ENCODE measurements at regions not wholly inside any gene's neighbourhood (a gene's known extent, or its start where the extent isn't known, plus 50 kb on each side); places are given as distances from the start of the nearest gene placed in this dataset.

DNA sequence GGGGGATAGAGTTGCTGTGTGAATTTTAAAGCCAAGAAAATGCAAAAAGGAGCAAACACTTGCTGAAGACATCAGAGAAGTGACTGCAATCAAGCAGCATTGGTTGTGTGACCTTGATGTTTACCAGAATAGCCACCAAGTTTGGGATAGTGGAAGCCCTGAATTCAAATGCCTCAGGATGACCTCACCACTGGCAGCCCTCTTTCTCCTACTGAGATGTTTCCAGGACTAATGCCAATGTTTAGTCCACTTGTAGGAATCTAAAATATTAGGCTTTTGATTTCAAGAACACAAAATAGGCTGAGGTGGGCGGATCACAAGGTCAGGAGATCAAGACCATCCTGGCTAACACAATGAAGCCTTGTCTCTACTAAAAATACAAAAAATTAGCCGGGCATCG is 112.2 kb upstream of the NUDT12 start:
- H3K4me3 ChIP-seq (ENCODE audit: control insufficient read depth in 2 of 3, extremely low read depth in 1 of 3, insufficient read depth in 2 of 3, low read depth in 1 of 3, low read length in 3 of 3) = no peak overlapping the region
- dilution Hi-C loops (cut with MboI; ENCODE audit: extremely low pct_ligation_motif_present, low sequenced_read_pairs) = no loop called here

GRCh38 chr5:103674251-103674650 is 111.7 kb upstream of the NUDT12 start:
- H3K36me3 ChIP-seq (ENCODE audit: control insufficient read depth in 2 of 2, extremely low read depth in 1 of 2, insufficient read depth in 2 of 2, low read length in 2 of 2) = no peaks in the 10 kb centered on the region
- FAIRE-seq = no peak
- H3K4me2 ChIP-seq (ENCODE audit: control insufficient read depth, extremely low read depth, insufficient read depth, low read depth, low read length) = no peak overlapping the region
- dilution Hi-C loops (cut with MboI; ENCODE audit: extremely low pct_ligation_motif_present, low sequenced_read_pairs) = no loop called here
- no peaks in the 10 kb centered on the region for H4K20me1 ChIP-seq (ENCODE audit: control insufficient read depth, extremely low read depth, insufficient read depth, low read length)
- TF ChIP-seq CTCF (optimal IDR thresholded peaks at IDR 0.05 in 1 of 3, IDR thresholded peaks at IDR 0.05 in 1 of 3, conservative IDR thresholded peaks at IDR 0.05 in 1 of 3; ENCODE audit: extremely low read depth in 1 of 3, insufficient read depth in 2 of 3, low read length in 3 of 3) (no peak), EZH2 (IDR thresholded peaks at IDR 0.05; ENCODE audit: low read length) (no peak)
- DNase-seq (ENCODE audit: low read depth, low spot score) = no peak
- no peaks in the 10 kb centered on the region for H3K4me1 ChIP-seq (ENCODE audit: control insufficient read depth, extremely low read depth, insufficient read depth, low read length)
- H3K27ac ChIP-seq (ENCODE audit: control insufficient read depth, insufficient read depth, low read length) = no peak overlapping the region
- H3K4me3 ChIP-seq (ENCODE audit: control insufficient read depth in 2 of 3, extremely low read depth in 1 of 3, insufficient read depth in 2 of 3, low read depth in 1 of 3, low read length in 3 of 3) = no peak overlapping the region
- no peaks in the 10 kb centered on the region for H3K79me2 ChIP-seq (ENCODE audit: control insufficient read depth, insufficient read depth, low read length)
- H3K9me3 ChIP-seq (ENCODE audit: control insufficient read depth, low read depth, low read length) = no peaks in the 10 kb centered on the region
- no peaks in the 10 kb centered on the region for H3K27me3 ChIP-seq (ENCODE audit: control insufficient read depth, extremely low read depth, insufficient read depth, low read length)
- no peak overlapping the region for H3K9ac ChIP-seq (ENCODE audit: control insufficient read depth, extremely low read depth, insufficient read depth, low read length)
- H2AFZ ChIP-seq (ENCODE audit: control insufficient read depth, low read length) = no peak overlapping the region
- no peaks in the 10 kb centered on the region for H3K9me1 ChIP-seq (ENCODE audit: control insufficient read depth, extremely low read depth, insufficient read depth, low read length)

More for the DNA sequence above, 112.2 kb upstream of the NUDT12 start:
- Histone ChIP-seq H3K79me2 (ENCODE audit: control insufficient read depth, insufficient read depth, low read length) (no peaks in the 10 kb centered on the region), H3K27ac (ENCODE audit: control insufficient read depth, insufficient read depth, low read length) (no peak overlapping the region), H3K9me3 (ENCODE audit: control insufficient read depth, low read depth, low read length) (no peaks in the 10 kb centered on the region), H3K9me1 (ENCODE audit: control insufficient read depth, extremely low read depth, insufficient read depth, low read length) (no peaks in the 10 kb centered on the region), H3K27me3 (ENCODE audit: control insufficient read depth, extremely low read depth, insufficient read depth, low read length) (no peaks in the 10 kb centered on the region), H3K9ac (ENCODE audit: control insufficient read depth, extremely low read depth, insufficient read depth, low read length) (no peak overlapping the region), H4K20me1 (ENCODE audit: control insufficient read depth, extremely low read depth, insufficient read depth, low read length) (no peaks in the 10 kb centered on the region), H3K4me2 (ENCODE audit: control insufficient read depth, extremely low read depth, insufficient read depth, low read depth, low read length) (no peak overlapping the region), H3K4me1 (ENCODE audit: control insufficient read depth, extremely low read depth, insufficient read depth, low read length) (no peaks in the 10 kb centered on the region), H2AFZ (ENCODE audit: control insufficient read depth, low read length) (no peak overlapping the region), H3K36me3 (ENCODE audit: control insufficient read depth in 2 of 2, extremely low read depth in 1 of 2, insufficient read depth in 2 of 2, low read length in 2 of 2) (no peaks in the 10 kb centered on the region)
- no peak for TF ChIP-seq CTCF (optimal IDR thresholded peaks at IDR 0.05 in 1 of 3, IDR thresholded peaks at IDR 0.05 in 1 of 3, conservative IDR thresholded peaks at IDR 0.05 in 1 of 3; ENCODE audit: extremely low read depth in 1 of 3, insufficient read depth in 2 of 3, low read length in 3 of 3)
- no peak for TF ChIP-seq EZH2 (IDR thresholded peaks at IDR 0.05; ENCODE audit: low read length)
- FAIRE-seq = no peak
- DNase-seq (ENCODE audit: low read depth, low spot score) = no peak
